Colonic mucosa (tissue), 4 donors: ENCODE measurements at regions not wholly inside any gene's neighbourhood (a gene's known extent, or its start where the extent isn't known, plus 50 kb on each side); places are given as distances from the start of the nearest gene placed in this dataset.

ENCODE experiments used
- DNase-seq: peaks from one replicate; pipeline ENCODE4 v3.0.0-alpha.2; 2020
- H3K27ac ChIP-seq: fragments of 200-600 bp; one replicate; pipeline ENCODE4 v1.8.0; 2021
- H3K27me3 ChIP-seq: fragments of 200-600 bp; one replicate; pipeline ENCODE4 v1.8.0; 2021
- H3K36me3 ChIP-seq: fragments of 200-600 bp; one replicate; pipeline ENCODE4 v1.8.0; 2021
- H3K4me1 ChIP-seq: fragments of 200-600 bp; one replicate; pipeline ENCODE4 v1.8.0; 2021; ENCODE audit warnings: mild to moderate bottlenecking
- H3K4me3 ChIP-seq: fragments of 200-600 bp; one replicate; pipeline ENCODE4 v1.8.0; 2021
- H3K9ac ChIP-seq, 2 donors: one replicate each; pipeline ENCODE4 v1.7.0; 2013; ENCODE audit warnings: control low read depth in 2 of 2, low read depth in 2 of 2, low read length in 2 of 2
- H3K9me3 ChIP-seq: fragments of 200-600 bp; one replicate; pipeline ENCODE4 v1.8.0; 2021
- CTCF ChIP-seq: fragments of 200-600 bp; IDR thresholded peaks from one replicate; pipeline ENCODE4 v1.8.0; 2022; ENCODE audit warnings: antibody characterized with exemption, mild to moderate bottlenecking
- intact Hi-C: fragments of 100-400 bp; cut with DNase I; formaldehyde crosslinking; loops from one replicate; pipeline ENCODE4 v1.14.1; 2022
- donor health status: healthy.
- donor health status: DM: no; HTN: no; CAD: no.
- donor health status: DM: no; HTN: no; CAD: no.

- Histone ChIP-seq H3K9ac (no peak overlapping the region), H3K27me3 (no peaks in the 10 kb centered on the region), H3K4me1 (no peaks in the 10 kb centered on the region), H3K36me3 (no peaks in the 10 kb centered on the region), H3K9me3 (no peaks in the 10 kb centered on the region), H3K27ac (no peak overlapping the region), H3K4me3 (no peak overlapping the region)
- no peak for TF ChIP-seq CTCF
- no peak for DNase-seq
- intact Hi-C loops, result no loop called here
These were observed 50.8 kb upstream of the ELF5 start for GRCh38 chr11:34564406-34564805.

DNA sequence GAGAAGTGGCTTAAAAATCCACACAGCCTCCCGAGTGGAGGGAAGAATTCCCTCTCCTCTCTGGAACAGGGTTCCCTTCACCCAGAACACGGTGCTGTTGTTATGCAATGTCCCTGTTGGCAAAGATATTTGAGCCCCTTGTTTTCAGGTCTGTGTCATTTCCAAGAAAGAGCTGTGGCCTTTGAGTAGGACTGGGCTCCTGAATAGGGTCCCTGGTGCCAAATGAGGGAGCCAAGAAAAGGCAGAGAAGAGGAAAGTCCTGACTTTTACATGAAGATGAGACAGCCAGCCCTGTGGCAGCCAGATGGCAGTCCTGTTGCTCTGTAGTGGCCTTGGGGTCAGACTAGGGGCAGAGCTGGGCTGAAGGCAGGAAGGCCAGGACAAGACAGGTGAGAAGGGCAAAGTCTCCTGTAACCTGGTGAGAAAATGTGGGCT is 51.2 kb upstream of the ELF5 start:
- Histone ChIP-seq H3K27me3 (no peaks in the 10 kb centered on the region), H3K27ac (no peak overlapping the region), H3K4me1 (no peaks in the 10 kb centered on the region), H3K9me3 (no peaks in the 10 kb centered on the region), H3K36me3 (no peaks in the 10 kb centered on the region), H3K4me3 (no peak overlapping the region), H3K9ac (no peak overlapping the region)
- TF ChIP-seq CTCF, result no peak
- no peak for DNase-seq
- intact Hi-C loops, result no loop called here

DNA sequence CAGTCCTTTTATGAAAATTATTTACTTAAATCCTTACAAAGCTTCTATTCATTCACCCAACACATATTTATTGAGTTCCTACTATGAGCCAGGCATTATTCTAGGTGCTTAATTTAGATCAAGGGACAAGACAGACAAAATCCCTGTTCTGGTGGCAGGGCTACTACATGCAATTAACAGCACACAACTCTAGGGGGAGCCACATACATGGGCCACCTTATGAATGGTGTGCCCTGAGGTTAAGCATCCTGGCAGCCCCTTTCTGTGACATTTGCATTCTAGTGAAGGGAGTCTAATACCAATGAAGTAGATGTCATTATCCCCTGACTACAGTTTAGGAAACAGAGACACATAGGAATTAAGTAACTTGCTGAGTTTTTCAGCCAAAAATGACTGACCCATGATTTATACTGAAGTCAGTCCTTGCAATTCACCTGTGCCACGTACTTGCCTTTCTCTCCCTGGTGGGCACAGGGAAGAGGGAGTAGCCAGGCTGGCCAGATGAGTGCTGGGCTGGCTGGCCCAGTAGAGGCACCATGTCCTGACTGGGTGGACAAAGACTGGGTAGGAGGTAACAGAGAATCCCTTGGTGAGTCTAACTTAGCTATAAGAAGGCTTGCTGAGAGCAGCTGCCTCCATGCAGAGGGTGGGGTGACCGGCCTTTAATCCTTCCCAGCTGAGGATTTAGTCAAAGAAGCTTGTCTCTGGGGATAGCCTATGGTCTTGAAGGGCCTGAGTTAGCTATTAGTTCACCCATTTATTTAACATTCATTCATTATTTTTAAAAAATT is 52.0 kb upstream of the ELF5 start:
- Histone ChIP-seq H3K9me3 (no peaks in the 10 kb centered on the region), H3K36me3 (no peaks in the 10 kb centered on the region), H3K4me1 (no peaks in the 10 kb centered on the region), H3K4me3 (no peak overlapping the region), H3K27ac (no peak overlapping the region), H3K27me3 (no peaks in the 10 kb centered on the region), H3K9ac (no peak overlapping the region)
- peak; percentile 48 for TF ChIP-seq CTCF
- DNase-seq, result peak; percentile 39
- intact Hi-C loops, result no loop called here

DNA sequence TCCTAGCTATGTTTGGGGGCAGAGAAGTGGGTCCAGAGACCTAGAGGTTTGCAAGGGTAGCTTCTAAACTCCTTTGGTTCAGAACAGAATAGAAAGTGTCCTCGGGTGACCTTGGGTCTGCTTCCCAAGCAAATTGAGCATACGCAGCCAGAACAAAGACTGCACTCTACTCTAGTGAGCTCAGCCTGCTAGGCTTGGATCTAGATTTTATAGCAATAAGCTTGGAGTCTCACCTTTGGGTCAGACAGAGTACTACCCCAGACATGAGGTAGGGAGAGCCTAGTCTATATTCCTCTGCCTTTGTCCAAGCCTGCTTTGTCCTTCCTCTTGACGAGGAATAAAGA is 52.6 kb upstream of the ELF5 start:
- no peaks in the 10 kb centered on the region for H3K4me1 ChIP-seq
- H3K9me3 ChIP-seq, result no peaks in the 10 kb centered on the region
- H3K9ac ChIP-seq, result no peak overlapping the region
- intact Hi-C loops, result no loop called here
- TF ChIP-seq CTCF, result no peak
- no peaks in the 10 kb centered on the region for H3K27me3 ChIP-seq
- no peak overlapping the region for H3K4me3 ChIP-seq
- H3K36me3 ChIP-seq, result no peaks in the 10 kb centered on the region
- no peak for DNase-seq
- no peak overlapping the region for H3K27ac ChIP-seq

DNA sequence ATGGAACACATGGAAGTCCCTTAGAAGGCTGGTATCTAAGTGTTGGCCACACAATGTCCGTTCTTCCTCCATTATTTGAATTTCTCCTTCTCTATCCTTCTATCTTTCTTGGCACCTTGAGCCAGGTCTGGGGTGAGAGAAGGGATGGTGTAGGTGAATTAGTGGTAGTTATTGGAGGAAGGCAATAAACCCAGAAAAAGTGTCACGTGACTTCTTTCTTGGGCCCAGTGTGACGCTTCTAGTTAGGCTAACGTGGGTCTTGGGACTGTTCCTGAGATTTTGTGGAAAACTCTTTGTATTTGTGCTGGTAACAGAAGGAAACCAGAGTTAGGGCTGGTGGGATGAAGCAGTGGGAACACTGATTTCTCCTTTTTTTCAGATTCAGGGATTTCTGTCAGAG is 53.1 kb upstream of the ELF5 start:
- H3K9ac ChIP-seq, result no peak overlapping the region
- no peaks in the 10 kb centered on the region for H3K27me3 ChIP-seq
- no peak for DNase-seq
- no peaks in the 10 kb centered on the region for H3K9me3 ChIP-seq
- intact Hi-C loops, result no loop called here
- no peak for TF ChIP-seq CTCF
- no peaks in the 10 kb centered on the region for H3K4me1 ChIP-seq
- no peak overlapping the region for H3K27ac ChIP-seq
- no peaks in the 10 kb centered on the region for H3K36me3 ChIP-seq
- no peak overlapping the region for H3K4me3 ChIP-seq
